ENCODE measurements at regions not wholly inside any gene's neighbourhood (a gene's known extent, or its start where the extent isn't known, plus 50 kb on each side); places are given as distances from the start of the nearest gene placed in this dataset.
"Not testable (repeated sequence)": the region's sequence is repeated elsewhere in the genome, so short reads cannot be mapped to it uniquely, and the experiment has no call there.

DNA sequence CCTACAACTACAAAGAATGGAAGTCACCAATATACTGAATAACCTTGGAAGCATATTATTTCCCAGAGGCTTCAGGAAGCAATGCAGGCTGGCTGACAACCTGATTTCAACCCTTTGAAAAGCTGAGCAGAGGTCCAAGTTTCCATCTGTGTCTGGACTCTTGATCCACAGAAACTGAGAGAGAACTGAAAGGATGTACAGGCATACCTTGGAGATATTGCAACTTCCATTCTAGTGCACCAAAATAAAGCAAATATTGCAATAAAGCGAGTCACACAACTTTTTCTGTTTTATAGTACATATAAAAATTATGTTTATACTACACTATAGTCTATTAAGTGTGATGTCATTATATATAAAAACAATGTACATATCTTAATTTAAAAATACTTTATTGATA is 85.3 kb downstream of the TYW3 start:
- DNase-seq (ENCODE audit: low read depth): no peak

GRCh38 chr1:74818661-74819456 is 85.9 kb downstream of the TYW3 start:
- DNase-seq (ENCODE audit: low read depth): no peak

GRCh38 chr1:74822851-74823401 is 90.0 kb downstream of the TYW3 start:
- DNase-seq (ENCODE audit: low read depth): no peak

DNA sequence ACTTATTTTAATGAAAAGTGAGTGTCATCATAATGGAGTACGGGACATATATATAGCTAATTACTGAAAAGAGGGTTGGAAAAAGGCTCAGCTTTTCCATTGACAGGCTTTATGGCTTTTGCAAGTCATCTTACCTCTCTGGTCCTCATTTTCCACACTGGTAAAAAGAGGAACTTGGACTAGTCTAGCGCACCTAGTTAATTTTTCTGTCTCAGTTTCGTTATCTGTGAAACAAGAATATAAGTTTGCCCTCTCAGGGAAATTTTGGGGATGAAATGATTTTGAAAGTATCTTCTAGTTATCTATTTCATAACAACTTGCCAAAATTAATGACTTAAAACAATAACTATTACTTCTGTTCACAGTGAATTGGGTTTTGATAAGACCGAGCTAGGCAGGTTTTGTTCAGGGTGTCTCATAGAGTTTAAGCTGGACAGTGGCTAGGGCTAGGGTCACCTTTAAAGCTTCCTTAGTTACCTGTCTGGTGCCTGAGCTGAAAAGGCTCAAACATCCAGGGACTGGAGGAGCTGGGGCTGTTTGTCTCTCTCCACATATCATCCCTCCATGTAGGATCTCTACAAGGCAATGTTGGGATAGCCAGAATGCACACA is 91.7 kb downstream of the TYW3 start:
- DNase-seq (ENCODE audit: low read depth): no peak

DNA sequence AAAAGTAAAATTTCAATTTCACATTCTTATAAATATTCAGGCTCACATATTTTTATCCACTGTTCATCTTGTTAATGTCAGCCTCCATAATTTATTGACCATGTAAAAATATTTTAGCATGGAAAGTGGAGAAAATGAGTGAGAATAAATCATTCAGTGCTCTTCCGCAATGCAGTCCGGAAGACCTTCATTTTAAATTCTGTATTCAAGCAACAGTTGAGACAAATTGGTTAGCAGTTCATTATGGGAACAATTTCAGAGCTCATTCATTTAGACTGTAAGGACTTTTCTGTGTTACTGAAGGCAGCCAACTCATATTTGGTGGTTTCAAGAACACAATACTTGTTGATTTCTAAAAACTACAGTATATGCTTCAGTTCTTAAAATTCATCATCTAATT is 97.8 kb downstream of the TYW3 start:
- DNase-seq (ENCODE audit: low read depth): no peak

DNA sequence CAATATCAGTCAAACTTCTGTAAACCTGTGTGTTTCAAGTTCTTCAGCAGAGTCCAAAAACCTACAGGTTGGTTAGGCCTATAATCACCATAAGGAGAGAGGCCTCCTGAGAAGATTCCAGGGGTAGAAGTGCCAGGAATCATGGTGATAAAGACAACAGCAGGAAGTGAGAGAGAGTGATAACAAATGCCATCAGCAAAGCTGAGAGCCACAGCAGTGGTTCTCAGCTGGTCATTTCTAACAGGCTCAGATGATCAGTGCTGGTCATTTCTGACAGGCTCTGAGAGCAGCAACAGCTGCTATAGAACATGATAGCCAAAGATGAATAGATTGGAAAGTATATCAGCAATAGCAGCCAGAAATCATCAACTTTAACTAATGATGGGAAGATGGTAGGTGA is 101.3 kb downstream of the TYW3 start:
- no peak for DNase-seq (ENCODE audit: low read depth)

DNA sequence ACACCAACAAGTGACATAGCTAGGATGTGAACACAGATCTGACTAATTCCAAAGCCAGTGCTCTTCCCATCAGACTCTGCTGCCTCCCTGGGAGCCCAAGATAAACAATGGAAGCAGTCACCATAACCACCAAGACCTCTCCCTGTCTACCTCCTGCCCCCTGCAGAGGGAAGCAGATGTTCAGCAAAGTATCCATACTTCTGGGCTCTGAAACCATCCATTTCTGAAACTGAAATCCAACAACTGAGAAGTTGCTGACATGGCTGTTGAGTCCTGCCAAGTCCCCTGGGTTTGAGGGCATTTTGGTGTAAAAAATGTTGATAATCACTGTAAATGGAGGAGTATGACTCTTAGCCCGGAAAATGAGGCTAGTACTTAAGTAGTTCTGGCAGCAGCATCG is 102.1 kb downstream of the TYW3 start:
- DNase-seq (ENCODE audit: low read depth): no peak

DNA sequence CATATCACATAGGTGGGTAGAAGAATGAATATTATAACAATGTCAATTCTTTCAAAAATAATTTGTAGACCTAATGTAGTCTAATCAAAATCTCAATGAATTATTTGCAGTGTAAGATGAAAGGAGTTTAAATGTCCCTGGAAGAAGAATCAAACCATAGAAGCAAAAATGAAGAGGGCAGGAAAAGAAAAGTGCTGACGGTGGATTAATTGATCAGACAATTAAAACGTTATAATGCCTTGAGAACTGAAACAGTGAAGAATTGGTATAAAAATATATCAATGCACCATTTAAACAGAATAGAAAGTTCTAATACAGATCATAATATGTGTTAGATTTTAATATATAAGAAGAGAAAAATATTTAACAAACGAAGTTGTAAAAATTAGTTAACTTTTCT is 109.8 kb downstream of the TYW3 start:
- DNase-seq (ENCODE audit: low read depth): no peak

DNA sequence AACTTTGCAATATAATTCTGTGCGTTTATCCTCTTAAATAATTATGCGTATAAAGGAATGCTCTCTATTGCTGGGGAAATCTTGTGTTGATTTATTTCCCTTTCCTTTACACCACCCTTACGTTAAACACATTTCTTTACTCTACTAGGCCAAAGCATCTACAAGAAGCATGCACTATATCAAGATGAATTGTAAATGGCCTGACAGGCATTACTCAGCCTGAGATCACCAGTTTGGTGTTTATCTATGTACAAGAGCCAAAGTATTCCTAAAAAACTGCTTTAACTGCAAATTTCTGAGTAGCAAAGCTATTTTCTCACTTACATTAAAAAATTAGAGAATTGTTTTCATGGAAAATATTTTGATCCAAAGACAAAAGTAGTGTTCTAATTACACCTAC is 114.8 kb downstream of the TYW3 start:
- DNase-seq (ENCODE audit: low read depth): no peak

GRCh38 chr1:74853756-74854155 is 120.8 kb downstream of the TYW3 start:
- no peak for DNase-seq (ENCODE audit: low read depth)

DNA sequence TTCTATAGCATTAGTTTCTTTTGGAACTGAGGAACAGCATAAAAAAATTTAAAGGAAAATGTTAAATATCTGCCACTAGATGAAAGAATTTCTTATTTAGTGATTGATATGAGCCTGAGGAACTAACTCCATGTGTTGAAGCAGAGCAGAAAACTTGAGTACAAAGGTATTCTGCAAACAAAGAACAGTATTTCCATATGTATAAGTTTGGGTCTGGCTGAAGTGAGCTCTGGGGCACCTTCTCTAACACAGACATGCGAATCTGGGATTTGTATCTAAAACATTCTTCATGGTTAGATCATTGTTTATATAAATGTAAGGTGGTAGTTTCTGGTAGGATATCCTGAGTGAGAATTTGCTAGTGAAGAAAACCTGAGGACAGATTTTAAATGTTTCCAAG is 123.2 kb downstream of the TYW3 start:
- no peak for DNase-seq (ENCODE audit: low read depth)

GRCh38 chr1:74857676-74858075 is 124.7 kb downstream of the TYW3 start:
- no peak for DNase-seq (ENCODE audit: low read depth)

- no peak for DNase-seq (ENCODE audit: low read depth)
Observed at GRCh38 chr1:74858136-74858535, 125.2 kb downstream of the TYW3 start.

GRCh38 chr1:74861867-74862266 is 128.9 kb downstream of the TYW3 start:
- DNase-seq (ENCODE audit: low read depth): no peak

- no peak for DNase-seq (ENCODE audit: low read depth)
Observed at GRCh38 chr1:74869702-74870101, 136.8 kb downstream of the TYW3 start.

- DNase-seq (ENCODE audit: low read depth): not testable (repeated sequence)
Observed at GRCh38 chr1:74877366-74877765, 144.4 kb downstream of the TYW3 start.

- DNase-seq (ENCODE audit: low read depth): no peak
Observed at GRCh38 chr1:74895411-74895810, 162.5 kb downstream of the TYW3 start.

DNA sequence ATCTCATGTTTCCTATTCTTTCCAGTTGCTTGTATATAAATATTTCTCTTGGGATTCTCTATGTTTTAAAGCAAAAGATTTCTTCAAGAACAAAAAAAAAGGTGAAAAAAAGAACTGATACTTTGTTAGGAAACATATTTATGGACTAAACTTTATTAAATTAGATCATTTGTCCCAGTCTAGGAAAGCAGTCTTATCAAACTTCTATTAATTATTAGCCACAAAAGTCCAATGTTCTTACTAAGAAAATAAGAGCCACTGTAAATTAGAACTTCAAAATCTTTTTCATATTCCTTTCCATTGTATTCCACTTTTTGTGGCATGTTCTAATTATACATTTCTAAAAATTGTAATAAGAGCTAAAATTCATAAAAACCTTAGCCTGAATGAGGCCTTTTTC is 175.2 kb downstream of the TYW3 start:
- DNase-seq (ENCODE audit: low read depth): no peak

DNA sequence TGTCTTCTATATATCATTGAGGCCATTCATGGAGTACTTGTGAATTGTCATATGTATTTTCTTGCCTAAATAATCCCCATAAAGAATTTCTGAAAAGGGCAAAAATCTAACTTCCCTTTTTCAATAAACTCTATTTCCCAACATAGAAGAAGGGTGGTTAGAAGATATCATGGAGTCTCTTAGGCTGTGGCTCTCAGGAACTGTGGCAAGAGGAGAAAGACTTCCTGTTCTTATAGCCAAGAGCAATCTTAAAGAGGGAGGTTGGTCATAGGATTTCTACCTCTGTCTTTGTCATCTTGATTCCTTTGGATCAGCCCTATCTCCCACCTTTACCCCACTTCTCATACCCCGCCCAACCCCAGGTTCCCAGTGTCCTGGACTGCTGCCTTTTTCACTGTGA is 175.8 kb downstream of the TYW3 start:
- DNase-seq (ENCODE audit: low read depth): no peak

DNA sequence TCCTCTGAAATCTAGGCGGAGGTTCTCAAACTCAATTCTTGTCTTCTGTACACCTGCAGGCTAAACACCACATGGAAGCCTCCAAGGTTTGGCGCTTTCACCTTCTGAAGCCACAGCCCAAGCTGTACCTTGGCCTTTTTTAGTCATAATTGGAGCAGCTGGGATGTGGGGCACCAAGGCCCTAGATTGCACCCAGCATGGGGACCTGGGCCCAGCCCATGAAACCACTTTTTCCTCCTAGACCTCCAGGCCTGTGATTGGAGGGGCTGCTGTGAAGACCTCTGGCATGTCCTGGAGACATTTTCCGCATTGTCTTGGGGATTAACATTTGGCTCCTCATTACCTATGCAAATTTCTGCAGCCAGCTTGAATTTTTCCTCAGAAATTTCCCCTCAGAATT is 181.0 kb downstream of the TYW3 start:
- DNase-seq (ENCODE audit: low read depth): no peak

DNA sequence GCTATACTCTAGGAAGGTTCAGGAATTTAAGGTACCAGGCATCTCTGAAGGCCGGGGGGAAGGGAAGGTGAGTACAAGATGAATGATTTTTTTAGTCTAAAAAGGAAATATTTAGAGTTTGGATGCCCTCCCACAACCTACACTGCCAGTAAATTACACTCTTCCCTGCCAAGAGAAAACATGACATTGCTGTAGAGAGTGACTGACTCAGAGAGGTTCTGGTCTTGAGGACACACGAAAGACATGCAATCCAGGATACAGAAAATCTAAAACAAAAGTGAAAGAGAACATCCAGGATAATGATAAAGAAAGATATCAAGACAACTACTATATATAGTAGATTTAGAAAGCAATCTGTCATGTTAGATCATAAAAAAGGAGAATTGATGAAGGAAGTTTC is 200.5 kb downstream of the TYW3 start:
- no peak for DNase-seq (ENCODE audit: low read depth)

DNA sequence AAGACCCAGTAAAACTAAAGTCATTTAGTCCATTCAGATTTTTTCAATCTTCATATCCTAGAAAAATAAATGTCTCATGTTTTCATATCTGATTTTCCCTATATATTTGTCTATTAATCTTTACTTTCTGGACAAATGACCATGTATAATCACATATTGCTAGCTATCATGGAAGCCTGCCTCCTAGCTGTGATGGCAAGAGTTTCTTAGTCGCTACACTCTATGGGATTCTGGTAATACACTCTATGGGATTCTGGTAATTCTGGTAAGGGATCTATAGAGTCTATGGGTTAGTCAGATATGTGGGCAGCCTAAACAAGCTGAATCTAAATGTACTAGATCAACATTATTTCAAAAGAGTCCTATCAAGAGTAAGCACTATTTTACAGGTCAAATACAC is 198.7 kb upstream of the LHX8 start:
- DNase-seq (ENCODE audit: low read depth): no peak

DNA sequence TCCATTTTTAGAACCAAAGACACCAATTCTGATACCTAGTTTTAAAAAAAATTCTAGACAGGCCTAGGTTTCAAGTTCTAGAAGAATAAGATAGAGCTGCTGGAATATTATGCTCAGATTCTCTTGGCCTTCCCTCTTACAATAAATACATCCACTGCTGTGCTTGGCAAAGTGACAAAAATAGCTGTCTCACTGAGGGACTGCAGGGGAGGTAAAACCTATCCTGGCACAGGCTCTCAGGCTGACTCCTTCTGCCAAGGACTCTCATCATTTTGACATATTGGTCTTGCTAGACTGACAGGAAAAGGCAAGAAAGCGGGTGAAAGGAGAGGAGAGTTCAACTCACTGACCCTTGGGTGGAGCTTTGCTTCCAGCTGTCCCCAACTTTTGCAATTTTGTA is 197.0 kb upstream of the LHX8 start:
- no peak for DNase-seq (ENCODE audit: low read depth)

Data from LHCN-M2 (cell line).